MM.1S (cell line): ENCODE measurements at regions not wholly inside any gene's neighbourhood (a gene's known extent, or its start where the extent isn't known, plus 50 kb on each side); places are given as distances from the start of the nearest gene placed in this dataset.

Experiments used
- DNase-seq: peaks from one replicate; pipeline ENCODE4 v3.0.0-alpha.2; 2015
- H2AFZ ChIP-seq: fragments of 300-600 bp; sonication (generic); 2 replicates; pipeline ENCODE4 v1.6.0; 2016; ENCODE audit warnings: antibody characterized with exemption, low read length
- H3F3A ChIP-seq: fragments of 300-600 bp; sonication (generic); 2 replicates; pipeline ENCODE4 v1.6.1; 2016; ENCODE audit warnings: mild to moderate bottlenecking, antibody characterized with exemption, low read length, moderate library complexity, mixed read lengths; ENCODE audit not compliant: insufficient read depth
- H3K27ac ChIP-seq: fragments of 300-600 bp; sonication (generic); 2 replicates; pipeline ENCODE4 v1.5.1; 2016; ENCODE audit warnings: mild to moderate bottlenecking, low read length
- H3K27me3 ChIP-seq: fragments of 300-600 bp; sonication (generic); replicated peaks from 2 replicates; pipeline ENCODE4 v1.6.0; 2016; ENCODE audit warnings: low read length; ENCODE audit not compliant: insufficient read depth
- H3K36me3 ChIP-seq: fragments of 300-600 bp; sonication (generic); replicated peaks from 2 replicates; pipeline ENCODE4 v1.6.1; 2016; ENCODE audit warnings: mild to moderate bottlenecking, low read length, mixed read lengths; ENCODE audit not compliant: insufficient read depth
- H3K4me1 ChIP-seq: fragments of 300-600 bp; sonication (generic); 2 replicates; pipeline ENCODE4 v1.6.1; 2016; ENCODE audit warnings: low read length, mixed read lengths
- H3K4me2 ChIP-seq: fragments of 300-600 bp; sonication (generic); 2 replicates; pipeline ENCODE4 v1.6.0; 2016; ENCODE audit warnings: low read depth, low read length
- H3K4me3 ChIP-seq: fragments of 300-600 bp; sonication (generic); 2 replicates; pipeline ENCODE4 v1.5.1; 2016; ENCODE audit warnings: low read length, mixed read lengths
- H3K79me2 ChIP-seq: fragments of 300-600 bp; sonication (generic); 2 replicates; pipeline ENCODE4 v1.6.1; 2016; ENCODE audit warnings: mixed run types, low read length, mixed read lengths
- H3K9ac ChIP-seq: fragments of 300-600 bp; sonication (generic); 2 replicates; pipeline ENCODE4 v1.6.1; 2016; ENCODE audit warnings: low read length, mixed read lengths
- H3K9me2 ChIP-seq: fragments of 300-600 bp; sonication (generic); replicated peaks from 2 replicates; pipeline ENCODE4 v1.6.1; 2016; ENCODE audit warnings: mild to moderate bottlenecking, low read length, mixed read lengths; ENCODE audit not compliant: insufficient read depth
- H3K9me3 ChIP-seq: fragments of 300-600 bp; sonication (generic); replicated peaks from 2 replicates; pipeline ENCODE4 v1.6.1; 2016; ENCODE audit warnings: mild to moderate bottlenecking, low read length, mixed read lengths; ENCODE audit not compliant: insufficient read depth
- H4K20me1 ChIP-seq: fragments of 300-600 bp; sonication (generic); 2 replicates; pipeline ENCODE4 v1.6.1; 2016; ENCODE audit warnings: mild to moderate bottlenecking, low read length, moderate library complexity, mixed read lengths; ENCODE audit not compliant: insufficient read depth
- CTCF ChIP-seq: fragments of 300-600 bp; sonication (generic); IDR thresholded peaks from 2 replicates; pipeline ENCODE4 v1.5.1; 2016; ENCODE audit warnings: antibody characterized with exemption, low read length, mixed read lengths
- EZH2 ChIP-seq: fragments of 300-600 bp; sonication (generic); optimal IDR thresholded peaks from 2 replicates; pipeline ENCODE3; 2017; ENCODE audit warnings: low read depth, mild to moderate bottlenecking, antibody characterized with exemption, low read length, mixed read lengths
- EZH2phosphoT487 ChIP-seq: fragments of 300-600 bp; sonication (generic); IDR thresholded peaks from 2 replicates; pipeline ENCODE4 v1.6.1; 2018; ENCODE audit warnings: antibody characterized with exemption, low read length

DNA sequence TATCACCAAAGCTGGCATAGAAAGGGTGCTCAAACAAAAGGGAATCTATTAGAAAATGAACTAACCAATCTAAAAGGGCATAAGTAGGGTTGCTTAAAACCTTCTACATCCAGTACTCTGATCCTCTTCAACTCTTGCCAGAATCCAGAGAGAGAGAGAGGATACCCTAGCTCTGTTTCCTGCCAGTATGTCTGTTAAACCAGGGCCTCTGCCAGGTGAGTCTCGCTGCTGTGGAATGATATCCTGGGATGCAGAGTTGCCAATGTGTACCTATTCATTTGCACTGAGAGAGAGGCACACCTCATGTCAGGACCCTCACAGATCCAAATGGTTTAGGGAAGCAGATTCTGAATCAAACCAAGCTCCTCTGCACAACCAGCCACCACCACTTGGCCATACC is 79.8 kb upstream of the DYNLRB2 start:
- no peak for DNase-seq
- Histone ChIP-seq H3K9me2 (no peaks in the 10 kb centered on the region), H4K20me1 (no peaks in the 10 kb centered on the region), H3K4me2 (no peak overlapping the region), H3K9me3 (no peaks in the 10 kb centered on the region), H3K27me3 (no peaks in the 10 kb centered on the region), H3K79me2 (no peaks in the 10 kb centered on the region), H3K4me1 (no peaks in the 10 kb centered on the region), H3K27ac (no peak overlapping the region), H3K4me3 (no peak overlapping the region), H3K36me3 (no peaks in the 10 kb centered on the region), H2AFZ (no peak overlapping the region), H3K9ac (no peak overlapping the region), H3F3A (no peaks in the 10 kb centered on the region)
- TF ChIP-seq EZH2phosphoT487, result no peak
- no peak for TF ChIP-seq CTCF
- TF ChIP-seq EZH2, result no peak

DNA sequence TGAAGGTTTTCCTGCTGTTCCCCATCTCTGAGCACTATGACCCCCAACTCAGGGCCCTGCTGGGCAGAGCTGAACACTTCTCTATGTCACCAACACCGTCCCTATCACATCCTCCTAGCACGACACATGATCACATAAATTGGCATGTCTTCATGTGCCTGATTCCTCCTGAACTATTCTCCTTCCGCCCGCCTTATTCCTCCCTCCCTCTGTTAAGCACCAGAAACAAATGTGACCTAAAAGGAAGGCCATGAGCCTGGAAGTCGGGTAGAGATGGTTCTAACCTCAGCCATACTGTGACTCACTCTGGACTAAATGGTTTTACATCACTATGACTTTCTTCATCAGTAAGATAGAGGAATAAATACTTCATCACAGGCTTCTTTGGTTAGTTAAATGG is 80.8 kb upstream of the DYNLRB2 start:
- no peak overlapping the region for H3K4me2 ChIP-seq
- no peaks in the 10 kb centered on the region for H4K20me1 ChIP-seq
- no peak overlapping the region for H2AFZ ChIP-seq
- no peaks in the 10 kb centered on the region for H3K4me1 ChIP-seq
- H3K4me3 ChIP-seq, result no peak overlapping the region
- no peak for DNase-seq
- no peak overlapping the region for H3K9ac ChIP-seq
- no peaks in the 10 kb centered on the region for H3K36me3 ChIP-seq
- no peaks in the 10 kb centered on the region for H3K27me3 ChIP-seq
- H3K79me2 ChIP-seq, result no peaks in the 10 kb centered on the region
- no peak for TF ChIP-seq EZH2phosphoT487
- TF ChIP-seq CTCF, result no peak
- no peak for TF ChIP-seq EZH2
- no peaks in the 10 kb centered on the region for H3K9me3 ChIP-seq
- no peaks in the 10 kb centered on the region for H3K9me2 ChIP-seq
- no peak overlapping the region for H3K27ac ChIP-seq
- no peaks in the 10 kb centered on the region for H3F3A ChIP-seq

GRCh38 chr16:80459331-80459777 is 81.4 kb upstream of the DYNLRB2 start:
- no peak for TF ChIP-seq EZH2phosphoT487
- TF ChIP-seq CTCF, result no peak
- TF ChIP-seq EZH2, result no peak
- Histone ChIP-seq H3K9ac (no peak overlapping the region), H3K9me3 (no peaks in the 10 kb centered on the region), H3K4me1 (no peaks in the 10 kb centered on the region), H3K27me3 (no peaks in the 10 kb centered on the region), H3K79me2 (no peaks in the 10 kb centered on the region), H3K27ac (no peak overlapping the region), H3K36me3 (no peaks in the 10 kb centered on the region), H3K4me2 (no peak overlapping the region), H3K4me3 (no peak overlapping the region), H3F3A (no peaks in the 10 kb centered on the region), H4K20me1 (no peaks in the 10 kb centered on the region), H2AFZ (no peak overlapping the region), H3K9me2 (no peaks in the 10 kb centered on the region)
- no peak for DNase-seq
